SK-N-SH treated with all-trans-retinoic acid at 6 μM for 48 hours (cell line): ENCODE measurements at regions not wholly inside any gene's neighbourhood (a gene's known extent, or its start where the extent isn't known, plus 50 kb on each side); places are given as distances from the start of the nearest gene placed in this dataset.

Source experiments
- CREB5 ChIP-seq: fragments of 250-450 bp; sonication (Bioruptor Pico); IDR thresholded peaks from 2 replicates; pipeline ENCODE4 v1.5.1; 2020; ENCODE audit warnings: low read depth, mild to moderate bottlenecking, moderate library complexity
- GLIS3 ChIP-seq: fragments of 250-450 bp; sonication (Bioruptor Pico); IDR thresholded peaks from 2 replicates; pipeline ENCODE4 v1.5.0; 2020; ENCODE audit warnings: mild to moderate bottlenecking, moderate library complexity
- ISL1 ChIP-seq: fragments of 250-450 bp; sonication (Bioruptor Pico); IDR thresholded peaks from 2 replicates; pipeline ENCODE4 v2.1.2; 2022; ENCODE audit warnings: mild to moderate bottlenecking, moderate library complexity
- PATZ1 ChIP-seq: fragments of 250-450 bp; sonication (Bioruptor Pico); IDR thresholded peaks from 2 replicates; pipeline ENCODE4 v1.8.0; 2020; ENCODE audit warnings: mild to moderate bottlenecking, moderate library complexity, borderline replicate concordance
- TSHZ2 ChIP-seq: fragments of 250-450 bp; sonication (Bioruptor Pico); IDR thresholded peaks from 2 replicates; pipeline ENCODE4 v1.5.0; 2020; ENCODE audit warnings: mild to moderate bottlenecking, moderate library complexity
- ZFP30 ChIP-seq: fragments of 450-650 bp; formaldehyde crosslinking; IDR thresholded peaks from 2 replicates; pipeline ENCODE4 v1.5.0; 2022; ENCODE audit warnings: mild to moderate bottlenecking, moderate library complexity
- ZNF70 ChIP-seq: fragments of 450-650 bp; formaldehyde crosslinking; IDR thresholded peaks from 2 replicates; pipeline ENCODE4 v1.5.0; 2020; ENCODE audit warnings: mild to moderate bottlenecking, moderate library complexity

GRCh38 chr12:46892887-46893286, 67.1 kb upstream of the SLC38A4 start:
- no peak for TF ChIP-seq GLIS3
- TF ChIP-seq PATZ1 (CRISPR knock-in tag): no peak
- no peak for TF ChIP-seq TSHZ2 (CRISPR knock-in tag)
- no peak for TF ChIP-seq CREB5 (CRISPR knock-in tag)
- no peak for TF ChIP-seq ISL1 (CRISPR knock-in tag)
- TF ChIP-seq ZFP30: no peak
- no peak for TF ChIP-seq ZNF70 (CRISPR knock-in tag)
